HG02852 (cell line): ENCODE measurements at regions not wholly inside any gene's neighbourhood (a gene's known extent, or its start where the extent isn't known, plus 50 kb on each side); places are given as distances from the start of the nearest gene placed in this dataset.
"Not testable (repeated sequence)": the region's sequence is repeated elsewhere in the genome, so short reads cannot be mapped to it uniquely, and the experiment has no call there.

Experiments used
- ATAC-seq: cut with Tn5 transposase; IDR thresholded peaks from one replicate; pipeline ENCODE4 v1.9.1; 2021; ENCODE audit warnings: mild to moderate bottlenecking, moderate library complexity; ENCODE audit not compliant: unreplicated experiment

GRCh38 chr15:44848859-44849258 lies 107.6 kb upstream of the TERB2 start:
- ATAC-seq: not testable (repeated sequence)

- not testable (repeated sequence) for ATAC-seq
Measured at GRCh38 chr15:44849701-44850403, 106.6 kb upstream of the TERB2 start.

- ATAC-seq: peak; percentile 73
Measured at GRCh38 chr15:44853304-44853950, 103.1 kb upstream of the TERB2 start.

GRCh38 chr15:44854696-44855095 lies 101.8 kb upstream of the TERB2 start:
- not testable (repeated sequence) for ATAC-seq

- ATAC-seq: not testable (repeated sequence)
Measured at GRCh38 chr15:44856284-44856683, 100.2 kb upstream of the TERB2 start.

- not testable (repeated sequence) for ATAC-seq
Measured at GRCh38 chr15:44857164-44857710, 99.2 kb upstream of the TERB2 start.

- ATAC-seq: not testable (repeated sequence)
Measured at GRCh38 chr15:44859088-44859487, 97.4 kb upstream of the TERB2 start.

- ATAC-seq: not testable (repeated sequence)
Measured at GRCh38 chr15:44860168-44860567, 96.3 kb upstream of the TERB2 start.

- no peak for ATAC-seq
Measured at GRCh38 chr15:44861439-44861910, 95.0 kb upstream of the TERB2 start.

GRCh38 chr15:44861917-44862316 lies 94.6 kb upstream of the TERB2 start:
- no peak for ATAC-seq

- not testable (repeated sequence) for ATAC-seq
Measured at GRCh38 chr15:44862866-44863265, 93.6 kb upstream of the TERB2 start.

- not testable (repeated sequence) for ATAC-seq
Measured at GRCh38 chr15:44868100-44868499, 88.4 kb upstream of the TERB2 start.

- not testable (repeated sequence) for ATAC-seq
Measured at GRCh38 chr15:44870125-44870524, 86.4 kb upstream of the TERB2 start.

GRCh38 chr15:44873103-44873502 lies 83.4 kb upstream of the TERB2 start:
- ATAC-seq: no peak

- no peak for ATAC-seq
Measured at GRCh38 chr15:44879066-44879465, 77.4 kb upstream of the TERB2 start.

GRCh38 chr15:44882499-44882968 lies 74.0 kb upstream of the TERB2 start:
- ATAC-seq: peak; percentile 71

- ATAC-seq: peak; percentile 27
Measured at GRCh38 chr15:44883199-44883877, 73.1 kb upstream of the TERB2 start.

GRCh38 chr15:44898890-44899651 lies 57.4 kb upstream of the TERB2 start:
- not testable (repeated sequence) for ATAC-seq

GRCh38 chr15:44899775-44900174 lies 56.7 kb upstream of the TERB2 start:
- ATAC-seq: not testable (repeated sequence)

- ATAC-seq: not testable (repeated sequence)
Measured at GRCh38 chr15:44900796-44901195, 55.7 kb upstream of the TERB2 start.
